Mesothelial cell of epicardium (in vitro differentiated cells): ENCODE measurements at regions not wholly inside any gene's neighbourhood (a gene's known extent, or its start where the extent isn't known, plus 50 kb on each side); places are given as distances from the start of the nearest gene placed in this dataset.

Experiments used
- DNase-seq, 2 experiments: peaks; one replicate each; pipeline ENCODE4 v3.0.0; 2021; ENCODE audit warnings: low spot score in 2 of 2; ENCODE audit not compliant: unreplicated experiment in 2 of 2
- H3K27ac Mint-ChIP-seq: 2 replicates; pipeline ENCODE4 v1.8.0; 2021; ENCODE audit warnings: mixed read lengths
- H3K27me3 Mint-ChIP-seq: 2 replicates; pipeline ENCODE4 v1.8.0; 2021; ENCODE audit warnings: low read depth, mixed read lengths
- H3K36me3 Mint-ChIP-seq: 2 replicates; pipeline ENCODE4 v1.8.0; 2021; ENCODE audit warnings: mixed read lengths
- H3K4me1 Mint-ChIP-seq: 2 replicates; pipeline ENCODE4 v1.8.0; 2021; ENCODE audit warnings: mixed read lengths
- H3K4me3 Mint-ChIP-seq: 2 replicates; pipeline ENCODE4 v1.8.0; 2021; ENCODE audit warnings: mild to moderate bottlenecking, moderate library complexity, mixed read lengths
- H3K9me3 Mint-ChIP-seq: 2 replicates; pipeline ENCODE4 v1.8.0; 2021; ENCODE audit warnings: mixed read lengths
- TF ChIP-seq, protein P1 (sequence below): fragments of 200-600 bp; sonication (generic); IDR thresholded peaks from one replicate; pipeline ENCODE4 v1.5.0; 2021; ENCODE audit warnings: antibody characterized with exemption; ENCODE audit not compliant: unreplicated experiment

- Mint-ChIP-seq H3K4me1 (peaks cover 6% of the 10 kb centered on the region), H3K36me3 (no peaks in the 10 kb centered on the region), H3K27ac (no peak overlapping the region), H3K9me3 (no peaks in the 10 kb centered on the region), H3K4me3 (no peak overlapping the region), H3K27me3 (peaks cover 7% of the 10 kb centered on the region)
- no peak for DNase-seq
- TF ChIP-seq, protein P1, sequence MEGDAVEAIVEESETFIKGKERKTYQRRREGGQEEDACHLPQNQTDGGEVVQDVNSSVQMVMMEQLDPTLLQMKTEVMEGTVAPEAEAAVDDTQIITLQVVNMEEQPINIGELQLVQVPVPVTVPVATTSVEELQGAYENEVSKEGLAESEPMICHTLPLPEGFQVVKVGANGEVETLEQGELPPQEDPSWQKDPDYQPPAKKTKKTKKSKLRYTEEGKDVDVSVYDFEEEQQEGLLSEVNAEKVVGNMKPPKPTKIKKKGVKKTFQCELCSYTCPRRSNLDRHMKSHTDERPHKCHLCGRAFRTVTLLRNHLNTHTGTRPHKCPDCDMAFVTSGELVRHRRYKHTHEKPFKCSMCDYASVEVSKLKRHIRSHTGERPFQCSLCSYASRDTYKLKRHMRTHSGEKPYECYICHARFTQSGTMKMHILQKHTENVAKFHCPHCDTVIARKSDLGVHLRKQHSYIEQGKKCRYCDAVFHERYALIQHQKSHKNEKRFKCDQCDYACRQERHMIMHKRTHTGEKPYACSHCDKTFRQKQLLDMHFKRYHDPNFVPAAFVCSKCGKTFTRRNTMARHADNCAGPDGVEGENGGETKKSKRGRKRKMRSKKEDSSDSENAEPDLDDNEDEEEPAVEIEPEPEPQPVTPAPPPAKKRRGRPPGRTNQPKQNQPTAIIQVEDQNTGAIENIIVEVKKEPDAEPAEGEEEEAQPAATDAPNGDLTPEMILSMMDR, result no peak
These were observed 116.5 kb upstream of the NAV2 start for GRCh38 chr11:19595840-19596751.

DNA sequence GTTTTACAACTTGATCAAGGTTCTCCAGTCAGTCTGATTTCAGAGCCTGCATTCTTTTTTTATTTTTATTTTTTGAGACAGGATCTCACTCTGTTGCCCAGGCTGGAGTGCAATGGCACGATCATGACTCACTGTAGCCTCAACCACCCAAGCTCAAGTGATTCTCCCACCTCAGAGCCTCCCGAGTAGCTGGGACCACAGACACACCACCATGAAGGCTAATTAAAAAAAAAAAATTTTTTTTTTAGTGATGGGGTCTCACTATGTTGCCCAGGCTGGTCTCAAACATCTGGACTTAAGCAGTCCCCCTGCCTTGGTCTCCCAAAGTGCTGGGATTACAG lies 117.2 kb upstream of the NAV2 start:
- no peaks in the 10 kb centered on the region for H3K36me3 Mint-ChIP-seq
- H3K27me3 Mint-ChIP-seq, result peaks cover 7% of the 10 kb centered on the region
- no peak overlapping the region for H3K27ac Mint-ChIP-seq
- H3K4me3 Mint-ChIP-seq, result no peak overlapping the region
- TF ChIP-seq, protein P1, result no peak
- H3K9me3 Mint-ChIP-seq, result no peaks in the 10 kb centered on the region
- no peak for DNase-seq
- H3K4me1 Mint-ChIP-seq, result peaks cover 6% of the 10 kb centered on the region

DNA sequence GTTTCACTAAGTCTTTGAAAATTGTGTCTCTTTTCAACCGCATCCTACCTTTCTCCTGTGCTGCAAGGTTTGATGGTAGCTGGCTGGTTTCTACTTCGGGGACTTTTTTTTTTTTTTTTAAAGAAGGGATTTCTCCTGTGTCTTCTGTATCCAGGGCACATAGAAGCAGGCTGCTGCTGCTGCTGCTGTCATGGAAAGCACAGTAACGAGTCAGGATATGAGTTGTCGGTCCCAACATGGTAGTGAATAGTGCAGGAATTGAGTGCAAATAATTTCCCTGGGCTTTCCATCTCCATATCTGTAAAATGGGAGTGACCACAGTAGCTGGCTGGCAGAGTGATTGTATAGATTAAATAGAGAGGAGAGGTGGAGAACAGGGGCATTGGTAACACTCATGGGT lies 118.3 kb upstream of the NAV2 start:
- H3K4me3 Mint-ChIP-seq, result no peak overlapping the region
- TF ChIP-seq, protein P1, result no peak
- H3K27ac Mint-ChIP-seq, result no peak overlapping the region
- no peaks in the 10 kb centered on the region for H3K36me3 Mint-ChIP-seq
- DNase-seq, result no peak
- no peaks in the 10 kb centered on the region for H3K9me3 Mint-ChIP-seq
- H3K27me3 Mint-ChIP-seq, result peaks cover 7% of the 10 kb centered on the region
- peaks cover 6% of the 10 kb centered on the region for H3K4me1 Mint-ChIP-seq

DNA sequence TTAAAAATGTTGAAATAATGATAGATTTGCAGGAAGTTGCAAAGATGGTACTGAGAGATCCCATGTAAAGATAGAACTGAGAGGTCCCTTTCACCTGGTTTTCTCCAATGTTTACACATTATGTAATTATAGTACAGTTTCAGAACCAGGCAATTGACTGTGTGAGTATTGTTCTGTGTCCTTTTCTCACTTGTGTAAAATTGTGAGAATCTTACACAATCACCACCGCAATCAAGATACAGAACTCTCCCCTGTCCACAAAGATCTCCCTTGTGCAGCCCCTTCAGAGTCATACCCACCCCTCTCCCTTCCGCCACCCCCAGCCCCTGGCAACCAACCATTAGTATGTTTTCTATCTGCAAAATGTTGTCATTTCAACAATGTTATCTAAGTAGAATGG lies 119.8 kb upstream of the NAV2 start:
- DNase-seq, result no peak
- H3K4me3 Mint-ChIP-seq, result no peak overlapping the region
- peaks cover 2% of the 10 kb centered on the region for H3K9me3 Mint-ChIP-seq
- TF ChIP-seq, protein P1, result no peak
- peaks cover 7% of the 10 kb centered on the region for H3K27me3 Mint-ChIP-seq
- no peaks in the 10 kb centered on the region for H3K36me3 Mint-ChIP-seq
- no peak overlapping the region for H3K27ac Mint-ChIP-seq
- H3K4me1 Mint-ChIP-seq, result peaks cover 6% of the 10 kb centered on the region

- no peak overlapping the region for H3K27ac Mint-ChIP-seq
- no peaks in the 10 kb centered on the region for H3K4me1 Mint-ChIP-seq
These were observed 122.9 kb upstream of the NAV2 start for GRCh38 chr11:19589567-19590260.

More at GRCh38 chr11:19589567-19590260, 122.9 kb upstream of the NAV2 start:
- Mint-ChIP-seq H3K27me3 (peaks cover 14% of the 10 kb centered on the region), H3K4me3 (no peak overlapping the region), H3K36me3 (no peaks in the 10 kb centered on the region), H3K9me3 (peaks cover 17% of the 10 kb centered on the region)
- TF ChIP-seq, protein P1, result no peak
- DNase-seq, result no peak
